ENCODE measurements at regions not wholly inside any gene's neighbourhood (a gene's known extent, or its start where the extent isn't known, plus 50 kb on each side); places are given as distances from the start of the nearest gene placed in this dataset.
"Not testable (repeated sequence)": the region's sequence is repeated elsewhere in the genome, so short reads cannot be mapped to it uniquely, and the experiment has no call there.

GRCh38 chr2:89756616-89757015 lies 1065.1 kb downstream of the RPIA start:
- not testable (repeated sequence) for DNase-seq (ENCODE audit: extremely low spot score, insufficient read length, low read depth); FAIRE-seq

GRCh38 chr2:89758332-89759026 lies 1067.0 kb downstream of the RPIA start:
- not testable (repeated sequence) for FAIRE-seq; DNase-seq (ENCODE audit: extremely low spot score, insufficient read length, low read depth)

- not testable (repeated sequence) for DNase-seq (ENCODE audit: extremely low spot score, insufficient read length, low read depth); FAIRE-seq
These were observed 1069.3 kb downstream of the RPIA start for GRCh38 chr2:89760762-89761161.

GRCh38 chr2:89761171-89761570 lies 1069.7 kb downstream of the RPIA start:
- FAIRE-seq; DNase-seq (ENCODE audit: extremely low spot score, insufficient read length, low read depth): not testable (repeated sequence)

- not testable (repeated sequence) for FAIRE-seq; DNase-seq (ENCODE audit: extremely low spot score, insufficient read length, low read depth)
These were observed 1070.4 kb downstream of the RPIA start for GRCh38 chr2:89761863-89762262.

- not testable (repeated sequence) for FAIRE-seq; DNase-seq (ENCODE audit: extremely low spot score, insufficient read length, low read depth)
These were observed 1071.2 kb downstream of the RPIA start for GRCh38 chr2:89762461-89763253.

GRCh38 chr2:89763254-89763580 lies 1071.7 kb downstream of the RPIA start:
- no peak for DNase-seq (ENCODE audit: extremely low spot score, insufficient read length, low read depth)
- no peak for FAIRE-seq

DNA sequence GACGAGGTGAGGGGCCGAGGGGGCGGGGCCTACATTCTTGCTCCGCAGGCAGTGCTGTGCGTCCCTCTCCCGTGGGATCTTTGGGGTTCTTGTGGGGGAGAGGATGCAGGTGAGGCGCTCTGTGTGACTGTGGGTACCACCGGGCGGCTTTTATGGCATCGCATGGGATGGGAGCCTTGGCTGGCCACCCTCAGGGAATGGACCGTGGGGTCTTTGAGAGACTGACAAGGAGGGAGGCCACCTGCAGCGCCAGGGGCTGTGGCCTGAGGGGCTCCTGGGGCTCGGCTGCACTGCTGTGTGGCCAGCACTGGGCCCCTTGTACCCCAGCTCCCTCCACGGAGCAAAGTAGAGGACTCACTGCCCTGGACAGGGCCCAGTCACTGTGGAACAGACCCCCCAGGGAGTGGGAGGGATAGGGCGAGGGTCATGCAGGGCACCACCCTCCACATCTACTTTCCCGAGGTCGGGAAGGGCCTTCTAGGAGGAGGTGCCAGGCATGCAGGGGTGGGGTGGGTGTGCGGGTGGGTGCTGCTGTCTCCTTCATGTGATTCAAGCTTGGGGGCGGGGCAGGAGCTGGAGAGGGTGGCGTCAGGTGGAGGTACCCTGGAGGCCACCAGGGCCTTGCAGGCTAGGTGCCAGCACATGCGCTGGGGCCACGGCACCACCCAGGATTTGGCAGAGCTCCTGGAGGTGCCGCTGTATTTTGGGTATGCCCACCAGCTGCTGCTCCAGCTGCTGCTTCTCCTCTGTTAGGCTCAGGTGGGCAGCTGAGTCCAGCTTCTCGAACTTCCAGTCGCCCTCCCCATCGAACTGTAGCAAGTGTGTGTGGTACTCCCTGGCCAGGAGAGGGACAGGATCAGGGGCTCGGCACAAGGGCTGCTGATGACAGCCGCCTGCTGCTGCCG lies 1072.4 kb downstream of the RPIA start:
- FAIRE-seq (no peak), DNase-seq (ENCODE audit: extremely low spot score, insufficient read length, low read depth) (no peak)

DNA sequence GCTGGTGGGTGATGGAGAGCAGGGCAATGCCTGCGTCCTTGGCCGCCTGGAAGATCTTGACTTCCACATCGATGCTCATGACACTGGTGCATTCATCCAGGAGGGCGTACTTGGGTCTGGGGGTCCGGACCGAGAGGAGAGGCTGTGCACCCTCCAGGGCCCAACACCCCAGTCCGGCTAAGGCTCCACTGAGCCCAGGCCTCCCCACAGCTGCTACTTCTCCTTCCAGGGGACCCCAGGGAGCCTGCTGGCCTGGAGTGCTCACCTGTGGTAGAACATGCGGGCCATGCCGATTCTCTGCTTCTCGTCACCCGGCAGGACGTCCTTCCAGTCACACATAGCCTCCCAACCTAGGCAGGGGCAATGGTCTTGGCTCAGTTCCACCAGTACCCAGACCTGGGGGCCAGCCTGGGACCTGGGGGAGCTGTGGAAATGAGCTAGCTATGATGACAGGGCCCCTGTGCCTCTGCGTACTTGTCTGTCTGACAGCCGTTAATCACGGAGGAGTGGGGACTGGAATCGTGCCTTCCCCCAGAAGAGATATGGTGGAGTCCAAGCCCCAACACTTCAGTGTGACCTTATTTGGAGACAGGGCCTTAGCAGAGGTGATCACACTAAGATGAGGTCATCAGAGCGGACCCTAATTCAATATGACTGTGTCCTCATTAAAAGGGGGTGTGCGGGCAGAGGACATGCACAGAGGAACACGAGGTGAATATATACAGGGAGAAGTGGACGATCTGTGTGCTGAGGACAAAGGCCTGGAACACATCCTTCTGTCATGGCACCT lies 1073.3 kb downstream of the RPIA start:
- not testable (repeated sequence) for DNase-seq (ENCODE audit: extremely low spot score, insufficient read length, low read depth); FAIRE-seq

- FAIRE-seq, result not testable (repeated sequence)
These were observed 1073.9 kb downstream of the RPIA start for GRCh38 chr2:89765361-89765718.

DNA sequence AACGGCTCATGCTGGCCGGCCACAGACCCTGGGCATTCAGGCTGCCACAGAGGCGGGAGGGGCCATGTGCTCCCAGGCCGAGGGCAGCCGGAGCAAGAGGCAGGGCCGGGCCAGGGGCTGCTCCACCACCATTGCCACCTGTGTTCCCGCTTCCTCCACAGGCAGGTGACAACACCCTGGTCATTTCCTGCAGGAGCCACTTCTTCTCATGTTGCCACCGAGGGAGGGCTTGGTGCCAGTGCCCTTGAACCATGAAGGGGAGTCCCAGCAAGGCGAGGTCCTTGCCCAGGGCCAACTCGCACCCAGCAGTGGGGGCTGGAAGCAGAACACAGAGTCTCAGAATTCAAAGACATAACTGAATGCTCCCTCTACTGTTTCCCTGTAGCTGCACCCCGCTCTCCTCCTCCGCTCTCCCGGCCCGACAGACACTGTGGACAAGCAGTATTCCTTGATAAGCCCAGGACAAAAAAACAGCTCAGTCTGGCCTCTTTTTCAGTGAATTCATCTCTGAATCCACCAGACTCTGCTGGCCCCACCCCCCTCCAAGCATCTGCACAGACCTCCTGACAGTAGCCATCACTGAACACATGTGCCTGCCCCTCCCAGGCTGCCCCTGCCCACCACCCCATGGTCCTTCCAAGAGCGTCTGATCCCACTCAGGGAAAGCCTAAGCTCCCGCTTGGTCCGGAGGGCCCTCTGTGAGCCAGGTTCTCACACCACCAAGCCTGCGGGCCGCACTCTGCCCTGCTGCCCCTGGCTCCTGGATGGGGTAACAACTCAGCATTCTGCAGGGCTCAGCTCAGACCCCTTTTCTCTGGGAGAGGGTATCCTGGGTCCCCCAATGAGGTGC lies 1074.9 kb downstream of the RPIA start:
- not testable (repeated sequence) for DNase-seq (ENCODE audit: extremely low spot score, insufficient read length, low read depth); FAIRE-seq

More at GRCh38 chr2:89765361-89765718, 1073.9 kb downstream of the RPIA start:
- not testable (repeated sequence) for DNase-seq (ENCODE audit: extremely low spot score, insufficient read length, low read depth)

- DNase-seq (ENCODE audit: extremely low spot score, insufficient read length, low read depth); FAIRE-seq: not testable (repeated sequence)
These were observed 1075.6 kb downstream of the RPIA start for GRCh38 chr2:89767058-89767457.

DNA sequence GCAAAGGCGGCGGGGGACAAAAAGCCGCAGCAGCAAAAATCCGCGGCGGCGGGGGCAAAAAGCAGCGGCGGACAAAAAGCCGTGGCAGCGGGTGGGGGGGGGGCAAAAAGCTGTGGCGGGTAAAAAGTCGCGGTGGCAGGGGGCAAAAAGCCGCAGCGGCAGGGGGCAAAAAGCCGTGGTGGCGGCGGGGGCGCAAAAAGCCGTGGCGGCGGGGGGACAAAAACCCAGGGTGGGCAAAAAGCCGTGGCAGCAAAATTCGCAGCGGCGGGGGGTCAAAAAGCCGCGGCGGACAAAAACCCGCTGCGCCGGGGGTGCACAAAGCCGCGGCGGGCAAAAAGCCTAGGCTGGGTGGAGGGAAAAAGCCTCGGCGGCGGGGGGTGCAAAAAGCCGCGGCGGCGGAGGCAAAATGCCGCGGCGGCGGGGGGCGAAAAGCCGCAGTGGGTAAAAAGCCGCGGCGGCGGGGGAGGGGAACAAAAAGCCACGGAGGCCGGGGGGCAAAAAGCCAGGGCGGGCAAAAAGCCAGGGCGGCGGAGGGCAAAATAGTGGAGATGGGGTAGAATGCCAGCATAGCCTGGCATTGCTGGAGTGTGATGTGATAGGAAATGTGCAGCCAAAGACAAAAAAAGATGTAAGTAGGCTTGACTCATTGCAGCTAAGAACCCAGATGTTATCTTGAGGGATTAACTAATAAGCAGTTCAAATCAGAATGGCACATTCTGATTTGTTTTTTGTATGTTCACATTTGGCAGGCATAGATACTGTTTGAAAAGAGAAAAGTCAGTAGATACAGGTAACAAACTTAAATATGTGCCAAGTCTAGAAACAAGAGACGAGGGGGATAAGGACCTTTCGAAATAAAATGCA lies 1076.3 kb downstream of the RPIA start:
- DNase-seq (ENCODE audit: extremely low spot score, insufficient read length, low read depth), result no peak
- no peak for FAIRE-seq

DNA sequence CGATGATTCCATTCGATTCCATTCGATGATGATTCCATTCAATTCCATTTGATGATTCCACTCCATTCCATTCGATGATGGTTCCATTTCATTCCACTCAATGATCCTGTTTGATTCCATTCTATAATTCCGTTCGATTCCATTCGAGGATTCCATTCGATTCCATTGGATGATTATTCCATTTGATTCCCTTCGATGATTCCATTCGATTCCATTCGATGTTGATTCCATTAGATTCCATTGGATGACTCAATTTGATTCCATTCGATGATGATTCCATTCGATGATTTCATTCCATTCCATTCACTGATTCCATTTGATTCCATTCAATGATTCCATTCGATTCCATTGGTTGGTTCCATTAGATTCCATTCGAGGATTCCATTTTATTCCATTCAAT lies 1084.4 kb downstream of the RPIA start:
- DNase-seq (ENCODE audit: extremely low spot score, insufficient read length, low read depth) (no peak), FAIRE-seq (no peak)

GRCh38 chr2:89780318-89780717 lies 1088.8 kb downstream of the RPIA start:
- DNase-seq (ENCODE audit: extremely low spot score, insufficient read length, low read depth) (no peak), FAIRE-seq (no peak)

DNA sequence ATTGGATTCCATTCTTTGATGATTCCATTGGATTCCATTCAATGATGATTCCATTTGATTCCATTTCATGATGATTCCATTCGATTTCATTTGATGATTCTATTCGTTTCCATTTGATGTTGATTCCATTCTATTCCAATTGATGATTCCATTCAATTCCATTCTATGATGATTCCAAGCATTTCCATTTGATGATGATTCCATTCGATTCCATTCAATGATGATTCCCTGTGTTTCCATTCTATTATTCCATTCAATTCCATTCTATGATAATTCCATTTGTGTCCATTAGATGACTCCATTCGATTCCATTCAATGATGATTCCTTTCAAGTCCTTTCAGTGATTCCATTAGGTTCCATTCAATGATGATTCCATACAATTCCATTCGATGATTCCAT lies 1090.5 kb downstream of the RPIA start:
- no peak for DNase-seq (ENCODE audit: extremely low spot score, insufficient read length, low read depth)
- no peak for FAIRE-seq

- DNase-seq (ENCODE audit: extremely low spot score, insufficient read length, low read depth) (no peak), FAIRE-seq (no peak)
These were observed 1093.5 kb downstream of the RPIA start for GRCh38 chr2:89784960-89785359.

GRCh38 chr2:89785528-89785927 lies 1094.1 kb downstream of the RPIA start:
- not testable (repeated sequence) for FAIRE-seq; DNase-seq (ENCODE audit: extremely low spot score, insufficient read length, low read depth)

Data from GM18507 (cell line).